NK-92 (cell line): ENCODE measurements at regions not wholly inside any gene's neighbourhood (a gene's known extent, or its start where the extent isn't known, plus 50 kb on each side); places are given as distances from the start of the nearest gene placed in this dataset.

Source experiments
- DNase-seq: peaks from one replicate; lab custom pipeline; 2025; ENCODE audit not compliant: unreplicated experiment; lab: John Stamatoyannopoulos, UW

GRCh38 chr7:26046878-26047277 lies 105.1 kb upstream of the NFE2L3 start:
- DNase-seq, result no peak

- DNase-seq, result no peak
These were observed 103.3 kb upstream of the NFE2L3 start for GRCh38 chr7:26048663-26049062.

- DNase-seq, result no peak
These were observed 102.9 kb upstream of the NFE2L3 start for GRCh38 chr7:26049081-26049480.

GRCh38 chr7:26051021-26051420 lies 101.0 kb upstream of the NFE2L3 start:
- DNase-seq, result no peak

GRCh38 chr7:26052706-26053105 lies 99.3 kb upstream of the NFE2L3 start:
- DNase-seq, result no peak

GRCh38 chr7:26054386-26054785 lies 97.6 kb upstream of the NFE2L3 start:
- DNase-seq, result no peak

GRCh38 chr7:26055241-26055640 lies 96.8 kb upstream of the NFE2L3 start:
- DNase-seq, result no peak

GRCh38 chr7:26060733-26061677 lies 91.0 kb upstream of the NFE2L3 start:
- DNase-seq, result no peak

GRCh38 chr7:26061678-26062603 lies 90.1 kb upstream of the NFE2L3 start:
- DNase-seq, result no peak

- DNase-seq, result no peak
These were observed 86.3 kb upstream of the NFE2L3 start for GRCh38 chr7:26065652-26066051.

GRCh38 chr7:26066736-26067135 lies 85.3 kb upstream of the NFE2L3 start:
- no peak for DNase-seq

- no peak for DNase-seq
These were observed 81.7 kb upstream of the NFE2L3 start for GRCh38 chr7:26070290-26070689.

GRCh38 chr7:26071622-26072456 lies 80.2 kb upstream of the NFE2L3 start:
- no peak for DNase-seq

GRCh38 chr7:26073041-26073440 lies 79.0 kb upstream of the NFE2L3 start:
- no peak for DNase-seq

- DNase-seq, result no peak
These were observed 77.1 kb upstream of the NFE2L3 start for GRCh38 chr7:26074919-26075318.

GRCh38 chr7:26076691-26077090 lies 75.3 kb upstream of the NFE2L3 start:
- no peak for DNase-seq

- peak; percentile 7 for DNase-seq
These were observed 73.3 kb upstream of the NFE2L3 start for GRCh38 chr7:26078437-26079336.

GRCh38 chr7:26081638-26082037 lies 70.4 kb upstream of the NFE2L3 start:
- DNase-seq, result no peak

- no peak for DNase-seq
These were observed 68.9 kb upstream of the NFE2L3 start for GRCh38 chr7:26083113-26083512.

GRCh38 chr7:26084418-26084817 lies 67.6 kb upstream of the NFE2L3 start:
- no peak for DNase-seq
